NCI-H2081 (cell line): ENCODE measurements at regions not wholly inside any gene's neighbourhood (a gene's known extent, or its start where the extent isn't known, plus 50 kb on each side); places are given as distances from the start of the nearest gene placed in this dataset.

ENCODE experiments used
- DNase-seq, 2 experiments: peaks; one replicate each; lab custom pipeline; 2025; lab: John Stamatoyannopoulos, UW

DNA sequence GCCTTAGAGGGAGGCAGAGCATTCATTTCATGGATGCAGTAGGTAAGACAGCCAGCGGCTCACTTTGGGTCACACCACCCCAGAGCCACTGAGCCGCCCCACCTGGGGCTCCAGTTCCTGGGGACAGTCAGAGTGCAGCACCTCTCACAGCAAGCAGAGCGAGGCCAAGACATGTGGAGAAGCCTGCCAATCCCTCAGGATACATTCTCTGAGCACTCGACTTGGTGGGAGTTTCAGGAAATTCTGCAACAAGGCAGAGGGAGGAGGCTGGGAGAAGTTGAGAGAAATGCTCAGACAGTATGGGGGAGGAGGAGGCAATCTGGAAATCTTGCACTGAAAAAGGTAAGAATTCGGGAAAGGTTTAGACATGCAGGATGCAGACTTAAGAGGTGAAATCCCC is 60.8 kb upstream of the WLS start:
- DNase-seq, result no peak

DNA sequence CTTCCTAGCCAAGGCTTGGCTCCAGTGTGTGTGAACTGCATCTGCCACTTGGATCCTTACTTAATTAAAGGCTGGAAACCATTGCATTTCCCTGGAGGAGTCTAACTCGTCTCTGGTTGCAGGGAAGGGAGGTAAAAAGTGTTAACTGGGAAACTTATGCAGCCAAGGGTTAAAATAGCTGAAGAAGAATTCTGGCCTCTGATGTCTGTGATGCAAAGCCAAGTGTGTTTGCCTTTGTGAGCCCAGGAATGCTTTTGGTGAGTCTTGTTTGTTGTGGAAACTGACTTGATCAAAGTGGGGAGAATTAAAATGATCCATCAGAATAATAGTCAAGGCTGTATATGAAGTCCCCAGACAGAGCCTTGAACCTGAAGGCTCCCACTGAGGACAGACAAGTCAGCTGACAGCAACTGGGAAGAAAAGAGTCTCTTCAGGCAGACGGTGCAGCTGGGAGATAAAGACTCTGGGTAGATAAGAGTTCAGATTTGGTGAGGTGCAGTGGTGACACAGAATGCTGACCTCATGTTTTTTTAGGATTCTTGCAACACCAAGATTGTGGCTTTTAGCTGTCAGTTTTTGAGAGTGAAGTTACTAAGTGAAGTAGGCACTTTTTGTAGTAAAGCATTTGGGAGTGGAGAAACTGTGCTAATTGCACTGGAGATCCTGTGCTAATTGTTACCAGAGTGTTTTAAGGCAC is 59.5 kb upstream of the WLS start:
- DNase-seq, result no peak

DNA sequence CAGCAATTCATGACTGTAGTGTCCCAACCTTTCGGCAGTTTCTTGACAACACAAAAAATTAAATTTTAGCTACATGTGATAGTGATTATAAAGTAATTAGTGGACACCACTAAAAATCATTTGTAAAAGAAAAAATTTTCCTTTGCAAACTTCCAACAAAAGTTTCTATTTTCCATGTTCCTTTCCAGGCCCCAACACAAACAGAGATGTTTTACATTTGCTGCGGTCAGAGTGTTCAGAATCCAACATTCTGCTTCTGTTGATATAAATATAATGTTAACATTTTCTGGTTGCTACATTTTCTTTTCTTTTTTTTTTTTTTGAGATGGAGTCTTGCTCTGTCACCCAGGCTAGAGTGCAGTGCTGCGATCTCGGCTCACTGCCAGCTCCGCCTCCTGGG is 54.9 kb upstream of the WLS start:
- no peak for DNase-seq

DNA sequence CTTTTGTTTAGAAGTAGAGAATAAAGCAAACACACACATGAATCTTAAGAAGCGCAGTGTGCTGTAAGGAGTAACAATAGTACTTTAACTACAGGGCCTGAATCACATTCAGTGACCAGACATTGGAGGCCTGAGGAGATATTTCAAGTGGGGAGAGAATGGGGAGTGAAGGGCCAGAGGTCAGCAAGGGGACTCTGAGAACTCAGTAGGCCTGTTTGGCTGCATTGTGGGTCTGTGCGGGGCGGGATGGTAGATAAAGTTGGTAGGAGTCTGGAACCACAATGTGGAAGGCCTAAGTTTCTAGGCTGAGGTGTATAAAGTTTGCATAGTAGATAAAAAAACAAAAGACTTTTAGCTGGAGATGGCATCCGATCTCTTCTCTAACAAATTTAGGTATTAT is 52.7 kb upstream of the WLS start:
- DNase-seq, result no peak

DNA sequence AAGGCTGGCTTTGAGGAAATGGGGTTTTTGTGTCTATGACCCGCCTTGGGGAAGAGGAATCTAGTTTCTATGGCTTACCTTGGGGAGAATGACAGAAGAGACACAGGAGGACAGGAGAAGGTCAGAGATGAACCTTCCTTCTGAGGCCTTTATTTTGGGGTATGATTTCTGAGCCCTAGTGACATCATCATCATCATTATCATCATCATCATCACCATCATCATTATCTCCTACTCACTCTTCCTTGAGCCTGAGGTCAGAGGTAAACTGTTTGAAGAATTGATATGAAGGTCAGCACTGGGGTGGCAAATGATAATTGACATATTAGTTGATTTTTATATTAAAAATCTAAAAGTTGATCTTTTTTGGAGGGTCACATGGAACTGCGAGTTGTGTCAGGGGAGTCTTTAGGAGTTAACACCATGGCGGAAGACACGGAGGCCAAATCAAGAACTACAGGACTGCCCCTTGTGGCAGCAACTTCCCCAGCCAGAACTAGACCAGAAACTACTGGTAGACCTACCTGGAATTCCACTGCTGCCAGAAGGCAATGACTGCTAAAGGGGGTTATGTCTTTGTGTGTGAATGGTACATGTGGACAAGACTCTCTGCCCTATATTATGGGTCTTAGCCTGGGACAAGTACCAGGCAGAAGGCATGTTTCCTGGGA is 49.8 kb upstream of the WLS start:
- no peak for DNase-seq
